Parathyroid adenoma (tissue), 2 donors: ENCODE measurements at regions not wholly inside any gene's neighbourhood (a gene's known extent, or its start where the extent isn't known, plus 50 kb on each side); places are given as distances from the start of the nearest gene placed in this dataset.

Source experiments
- H2AFZ ChIP-seq: fragments of 300-600 bp; sonication (generic); one replicate; pipeline ENCODE4 v1.7.0; 2017; ENCODE audit warnings: antibody characterized with exemption, mild to moderate bottlenecking
- H3K27ac ChIP-seq: fragments of 300-600 bp; sonication (generic); one replicate; pipeline ENCODE4 v1.7.0; 2017
- H3K27me3 ChIP-seq: fragments of 300-600 bp; sonication (generic); one replicate; pipeline ENCODE4 v1.7.0; 2017; ENCODE audit warnings: low read length; ENCODE audit not compliant: control insufficient read depth, insufficient read depth
- H3K36me3 ChIP-seq: fragments of 300-600 bp; sonication (generic); one replicate; pipeline ENCODE4 v1.7.0; 2017; ENCODE audit warnings: low read length; ENCODE audit not compliant: control insufficient read depth, insufficient read depth
- H3K4me1 ChIP-seq: fragments of 300-600 bp; sonication (generic); one replicate; pipeline ENCODE4 v1.7.0; 2017; ENCODE audit warnings: control low read depth
- H3K4me2 ChIP-seq: fragments of 300-600 bp; sonication (generic); one replicate; pipeline ENCODE4 v1.7.0; 2017; ENCODE audit warnings: low read length
- H3K4me3 ChIP-seq: fragments of 300-600 bp; sonication (generic); one replicate; pipeline ENCODE4 v1.7.0; 2017; ENCODE audit warnings: low read depth, low read length
- H3K79me2 ChIP-seq: fragments of 300-600 bp; sonication (generic); one replicate; pipeline ENCODE4 v1.7.0; 2017; ENCODE audit warnings: control low read depth
- H3K9ac ChIP-seq: fragments of 300-600 bp; sonication (generic); one replicate; pipeline ENCODE4 v1.7.0; 2017; ENCODE audit warnings: mild to moderate bottlenecking
- H3K9me3 ChIP-seq: fragments of 300-600 bp; sonication (generic); one replicate; pipeline ENCODE4 v1.7.0; 2017; ENCODE audit warnings: low read length; ENCODE audit not compliant: control insufficient read depth
- CTCF ChIP-seq: fragments of 300-600 bp; sonication (generic); IDR thresholded peaks from one replicate; pipeline ENCODE4 v1.7.0; 2017; ENCODE audit warnings: antibody characterized with exemption, mild to moderate bottlenecking
- donor health status: primary hyperparathyroidism.

- H3K79me2 ChIP-seq = no peaks in the 10 kb centered on the region
- no peak overlapping the region for H3K27ac ChIP-seq
- H3K4me2 ChIP-seq = no peak overlapping the region
- H3K27me3 ChIP-seq = no peaks in the 10 kb centered on the region
- no peaks in the 10 kb centered on the region for H3K36me3 ChIP-seq
- no peaks in the 10 kb centered on the region for H3K9me3 ChIP-seq
- TF ChIP-seq CTCF = no peak
- no peaks in the 10 kb centered on the region for H3K4me1 ChIP-seq
- no peak overlapping the region for H3K9ac ChIP-seq
- H3K4me3 ChIP-seq = no peak overlapping the region
- no peak overlapping the region for H2AFZ ChIP-seq
Observed at GRCh38 chr18:40937386-40937785, 1017.6 kb upstream of the PIK3C3 start.

GRCh38 chr18:40935423-40935822 is 1019.6 kb upstream of the PIK3C3 start:
- no peak overlapping the region for H2AFZ ChIP-seq
- H3K4me3 ChIP-seq = no peak overlapping the region
- H3K27me3 ChIP-seq = no peaks in the 10 kb centered on the region
- TF ChIP-seq CTCF = no peak
- H3K9ac ChIP-seq = no peak overlapping the region
- no peak overlapping the region for H3K4me2 ChIP-seq
- H3K27ac ChIP-seq = no peak overlapping the region
- no peaks in the 10 kb centered on the region for H3K79me2 ChIP-seq
- H3K36me3 ChIP-seq = no peaks in the 10 kb centered on the region
- no peaks in the 10 kb centered on the region for H3K4me1 ChIP-seq
- no peaks in the 10 kb centered on the region for H3K9me3 ChIP-seq

- Histone ChIP-seq H3K9me3 (no peaks in the 10 kb centered on the region), H3K4me2 (no peak overlapping the region), H2AFZ (no peak overlapping the region), H3K9ac (no peak overlapping the region), H3K27me3 (no peaks in the 10 kb centered on the region), H3K4me3 (no peak overlapping the region), H3K27ac (no peak overlapping the region), H3K79me2 (no peaks in the 10 kb centered on the region), H3K4me1 (no peaks in the 10 kb centered on the region), H3K36me3 (no peaks in the 10 kb centered on the region)
- TF ChIP-seq CTCF = no peak
Observed at GRCh38 chr18:40932862-40933261, 1022.2 kb upstream of the PIK3C3 start.

- no peak overlapping the region for H3K4me2 ChIP-seq
- H3K9ac ChIP-seq = no peak overlapping the region
- no peak overlapping the region for H3K27ac ChIP-seq
- no peak overlapping the region for H3K4me3 ChIP-seq
- no peaks in the 10 kb centered on the region for H3K9me3 ChIP-seq
- no peaks in the 10 kb centered on the region for H3K36me3 ChIP-seq
- no peak overlapping the region for H2AFZ ChIP-seq
- no peaks in the 10 kb centered on the region for H3K79me2 ChIP-seq
- no peaks in the 10 kb centered on the region for H3K27me3 ChIP-seq
- no peaks in the 10 kb centered on the region for H3K4me1 ChIP-seq
- no peak for TF ChIP-seq CTCF
Observed at GRCh38 chr18:40930211-40930882, 1024.7 kb upstream of the PIK3C3 start.

DNA sequence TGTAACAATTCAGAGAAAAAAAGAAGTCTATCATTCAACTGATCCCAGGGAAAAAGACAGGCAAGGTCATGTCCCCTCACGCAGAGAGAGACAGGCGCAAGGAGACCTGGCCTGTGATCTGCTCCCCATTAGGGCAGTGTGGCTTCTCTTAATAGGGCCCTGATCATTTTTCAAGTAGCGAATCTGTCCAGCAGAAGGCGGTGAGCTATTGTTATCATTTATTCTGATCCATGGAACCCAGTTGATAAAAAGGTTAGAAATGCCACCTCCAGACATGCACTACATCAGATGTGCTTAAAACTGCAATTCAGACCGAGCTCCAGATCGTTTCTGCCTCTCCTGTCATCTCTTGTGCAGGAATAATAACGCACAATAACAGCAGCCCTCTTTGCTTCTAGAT is 1025.6 kb upstream of the PIK3C3 start:
- H3K4me3 ChIP-seq = no peak overlapping the region
- H2AFZ ChIP-seq = no peak overlapping the region
- no peaks in the 10 kb centered on the region for H3K79me2 ChIP-seq
- H3K36me3 ChIP-seq = no peaks in the 10 kb centered on the region
- TF ChIP-seq CTCF = no peak
- no peaks in the 10 kb centered on the region for H3K9me3 ChIP-seq
- H3K27ac ChIP-seq = no peak overlapping the region
- H3K27me3 ChIP-seq = no peaks in the 10 kb centered on the region
- H3K9ac ChIP-seq = no peak overlapping the region
- no peaks in the 10 kb centered on the region for H3K4me1 ChIP-seq
- no peak overlapping the region for H3K4me2 ChIP-seq
